Frontal cortex (tissue), 3 donors: ENCODE measurements at regions not wholly inside any gene's neighbourhood (a gene's known extent, or its start where the extent isn't known, plus 50 kb on each side); places are given as distances from the start of the nearest gene placed in this dataset.
"Not testable (repeated sequence)": the region's sequence is repeated elsewhere in the genome, so short reads cannot be mapped to it uniquely, and the experiment has no call there.

Experiments
- DNase-seq, 2 donors: peaks; one replicate each; pipeline ENCODE4 v3.0.0; 2012; ENCODE audit warnings: low spot score in 2 of 2
- FAIRE-seq: peaks from 2 replicates; lab custom pipeline; 2012; peaks lifted over from hg19 to GRCh38; lab: Jason Lieb, UNC
- donor health status: control.
- donor health status: control.
- donor health status: control.

DNA sequence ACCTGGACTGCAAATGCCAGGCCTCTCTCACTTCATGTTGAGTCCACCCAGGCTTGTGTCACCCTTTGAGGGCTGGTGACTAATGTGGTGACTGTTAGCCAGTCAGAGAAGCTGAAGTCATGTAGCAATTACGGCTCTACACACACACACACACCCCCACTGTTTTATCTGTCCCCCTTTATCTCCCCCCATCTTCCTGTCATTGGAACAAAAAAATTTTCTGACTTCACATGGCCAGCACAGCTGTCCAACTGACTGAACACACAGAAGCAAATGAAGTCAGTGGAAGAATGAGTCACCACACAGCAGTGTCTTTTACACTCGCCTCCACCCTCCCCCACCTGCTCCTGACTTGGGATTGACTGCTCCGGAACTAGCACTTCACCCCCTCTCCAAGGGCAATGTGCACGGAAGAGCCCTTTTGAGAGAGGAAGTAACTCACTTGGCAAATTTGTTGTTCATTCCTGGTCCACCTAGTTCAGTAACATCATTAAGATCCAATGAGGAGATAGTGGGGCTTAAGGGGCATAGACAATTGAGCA, 198.0 kb downstream of the RNF144B start:
- DNase-seq = peak in 1 of 2 donors; percentile 10
- no peak for FAIRE-seq

DNA sequence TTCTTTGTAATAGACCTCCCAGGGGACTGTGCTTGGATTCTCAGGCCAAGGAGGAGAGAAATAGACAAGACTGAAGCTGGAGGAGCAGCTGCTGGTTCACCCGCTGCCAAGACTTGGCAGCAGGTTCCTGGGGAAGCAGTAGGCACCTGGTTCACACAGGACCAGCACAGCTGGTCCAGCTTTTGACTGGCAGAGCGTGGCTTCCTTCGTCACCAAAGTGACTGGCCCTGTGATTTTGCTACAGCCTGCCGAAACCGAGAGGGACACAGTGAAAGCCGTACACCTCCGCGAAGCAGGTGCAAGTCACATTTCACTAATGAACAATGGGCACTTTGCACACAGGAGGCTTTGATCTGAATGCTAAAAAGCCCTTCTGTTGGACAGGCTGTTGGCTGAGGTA, 199.0 kb downstream of the RNF144B start:
- FAIRE-seq = no peak
- no peak for DNase-seq

DNA sequence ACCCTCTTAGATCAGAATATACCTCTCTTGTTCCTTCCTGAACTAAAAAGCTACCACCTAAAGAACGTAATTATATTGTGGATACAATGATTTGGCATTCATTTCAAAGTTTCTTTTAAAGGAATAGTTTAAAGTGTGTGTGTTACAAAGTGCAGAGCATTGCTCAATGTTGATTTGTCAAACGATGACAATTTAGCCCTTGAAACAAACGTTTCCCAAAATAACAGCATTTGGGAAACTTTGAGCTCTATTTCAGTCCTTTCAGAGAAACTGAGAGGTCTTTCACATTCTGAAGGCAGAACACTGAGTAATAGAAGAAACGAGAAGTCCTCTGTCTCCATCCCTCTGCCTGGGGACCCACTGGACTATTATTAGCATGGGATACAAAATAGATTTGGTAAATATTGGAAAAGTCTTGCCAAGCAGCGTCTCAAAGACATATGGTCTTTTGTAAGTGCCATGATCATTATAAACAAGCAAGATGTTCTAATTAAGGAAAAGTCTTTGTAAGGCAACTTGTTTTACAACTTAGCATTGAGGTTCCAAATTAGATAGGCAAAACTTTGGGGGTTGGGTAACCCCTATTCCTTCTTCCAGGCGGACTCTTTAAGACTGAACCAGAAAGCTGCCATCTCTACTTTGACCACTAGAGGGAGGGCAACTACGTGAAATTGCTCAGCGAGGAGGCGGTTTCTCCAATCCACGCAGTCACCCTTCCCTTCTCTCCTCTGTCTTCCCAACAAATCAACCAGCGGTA, 208.8 kb downstream of the RNF144B start:
- FAIRE-seq = peak; percentile 85

DNA sequence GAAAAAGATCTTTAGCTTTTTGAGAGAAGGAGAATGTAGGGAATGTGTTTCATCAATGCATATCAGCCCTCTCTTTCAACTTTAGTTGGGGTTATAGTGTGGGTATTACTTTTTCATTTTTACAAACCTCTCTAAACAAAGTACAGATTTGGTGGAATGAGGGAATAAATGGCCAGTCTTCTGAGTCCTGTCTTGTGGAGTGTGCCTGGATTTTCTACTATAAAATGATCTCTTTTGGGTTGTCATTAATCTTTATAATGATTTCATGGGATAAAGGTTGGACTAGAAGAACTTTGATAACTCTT, 209.3 kb downstream of the RNF144B start:
- DNase-seq = no peak
- FAIRE-seq = no peak

More for the DNA sequence above, 208.8 kb downstream of the RNF144B start:
- DNase-seq = peak; percentile 4 to 55

- FAIRE-seq (no peak), DNase-seq (no peak)
Measured at GRCh38 chr6:18598551-18599264, 211.6 kb downstream of the RNF144B start.

DNA sequence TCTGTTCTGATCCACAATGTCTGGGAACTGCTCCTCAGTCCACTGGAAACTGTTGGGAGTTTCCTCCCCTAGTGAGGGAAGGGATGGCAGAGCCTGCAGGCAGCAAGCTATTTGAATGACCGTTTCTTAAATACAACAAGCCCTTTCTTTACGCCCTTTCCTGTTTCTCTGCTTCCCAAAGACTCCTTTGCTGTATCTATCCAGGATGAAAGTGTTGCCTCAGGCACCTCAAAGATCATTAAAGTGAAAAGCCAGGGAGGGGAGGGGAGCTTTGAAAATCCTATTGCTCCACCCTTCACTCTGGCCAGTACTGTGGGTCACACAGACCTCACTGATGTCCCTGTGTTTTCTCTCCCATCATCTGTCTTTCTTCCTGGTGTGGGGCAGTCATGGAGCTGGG, 213.1 kb downstream of the RNF144B start:
- no peak for DNase-seq
- no peak for FAIRE-seq

DNA sequence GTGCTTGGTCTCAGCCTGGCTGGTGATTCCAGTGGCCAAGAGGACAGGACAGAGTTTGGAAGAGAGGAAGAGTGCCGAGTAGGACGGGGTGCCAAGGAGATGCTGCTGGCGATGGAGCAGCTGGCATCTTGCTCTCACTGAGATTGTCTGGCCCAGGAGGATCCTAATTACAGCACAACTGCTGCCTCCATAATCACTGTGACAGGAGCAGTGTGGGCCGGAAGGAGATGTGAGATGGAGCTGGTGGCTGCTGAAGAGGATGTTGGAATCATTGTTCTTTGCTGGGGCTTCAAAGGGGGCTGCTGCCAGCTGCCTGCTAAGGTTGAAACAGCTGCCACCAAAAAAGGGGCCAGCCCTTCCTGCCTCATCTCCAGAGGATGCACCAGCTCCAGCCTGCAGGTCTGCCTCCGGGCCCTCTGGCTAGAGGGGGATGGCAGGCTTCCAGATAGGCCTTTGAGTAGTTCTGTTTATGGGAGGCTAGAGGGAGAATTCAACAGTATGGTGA, 214.4 kb downstream of the RNF144B start:
- no peak for DNase-seq
- FAIRE-seq = no peak

- FAIRE-seq (no peak), DNase-seq (no peak)
Measured at GRCh38 chr6:18602931-18603330, 215.8 kb downstream of the RNF144B start.

- FAIRE-seq (no peak), DNase-seq (no peak)
Measured at GRCh38 chr6:18603361-18603760, 216.2 kb downstream of the RNF144B start.

DNA sequence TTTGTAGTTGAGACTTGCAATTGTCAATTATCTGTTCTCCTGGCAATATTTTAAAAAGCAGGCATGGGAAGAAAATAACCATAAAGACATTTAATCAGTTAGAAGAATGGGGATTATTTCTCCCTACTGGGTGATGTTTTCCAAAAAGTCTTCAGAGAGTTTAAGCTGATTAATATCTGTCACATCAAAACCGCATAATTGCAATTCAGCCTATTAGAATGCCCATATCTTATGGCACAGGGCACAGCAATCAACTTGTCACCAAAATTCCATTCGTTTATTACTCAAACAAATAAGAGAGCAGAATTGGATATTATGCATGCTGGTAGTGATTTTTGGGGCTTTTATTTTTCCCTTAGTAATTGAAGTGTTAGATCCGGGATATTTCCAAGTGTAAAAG, 218.7 kb downstream of the RNF144B start:
- DNase-seq (no peak), FAIRE-seq (no peak)

- no peak for DNase-seq
- no peak for FAIRE-seq
Measured at GRCh38 chr6:18609715-18610114, 222.6 kb downstream of the RNF144B start.

- FAIRE-seq = no peak
- DNase-seq = no peak
Measured at GRCh38 chr6:18613319-18613925, 226.3 kb downstream of the RNF144B start.

DNA sequence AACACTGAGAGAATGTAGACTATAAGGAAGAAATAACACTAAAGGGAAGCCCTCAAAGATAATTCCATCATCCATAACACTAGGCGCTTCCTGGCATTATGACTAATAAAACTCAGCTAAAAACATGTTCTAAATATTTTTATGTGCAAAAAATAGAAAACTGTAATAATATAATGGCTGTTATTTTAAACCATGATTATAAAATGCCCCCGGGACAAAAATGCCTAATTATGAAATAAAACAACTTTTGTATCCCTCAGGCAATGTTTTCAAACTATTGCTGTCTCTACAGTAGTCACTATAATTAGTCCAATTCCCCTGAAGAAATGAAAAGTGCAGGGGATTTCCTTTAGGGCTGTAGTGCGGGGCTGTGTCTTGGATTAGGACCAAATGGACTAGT, 242.4 kb downstream of the RNF144B start:
- FAIRE-seq (no peak), DNase-seq (no peak)

- DNase-seq (no peak), FAIRE-seq (no peak)
Measured at GRCh38 chr6:18632670-18633410, 245.7 kb downstream of the RNF144B start.

DNA sequence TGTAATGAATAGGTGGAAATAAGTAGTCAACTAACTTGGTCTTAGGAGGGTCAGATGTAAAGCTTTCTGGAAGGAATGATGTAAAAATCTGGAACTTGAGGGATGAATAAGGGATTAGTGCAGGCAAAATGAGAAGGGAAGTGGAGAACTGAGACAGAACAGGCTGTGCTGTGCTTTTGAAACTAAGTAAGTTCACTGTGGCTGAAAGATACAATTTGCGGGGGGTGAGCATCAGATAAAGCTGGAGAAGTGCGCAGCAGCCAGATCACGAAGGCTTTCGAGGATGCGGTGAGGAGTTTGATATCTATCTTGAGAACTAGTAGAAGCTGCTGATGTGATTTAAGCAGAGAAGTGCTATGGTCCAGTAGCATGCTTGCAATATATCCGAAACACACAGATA, 247.8 kb downstream of the RNF144B start:
- FAIRE-seq = no peak
- no peak for DNase-seq

DNA sequence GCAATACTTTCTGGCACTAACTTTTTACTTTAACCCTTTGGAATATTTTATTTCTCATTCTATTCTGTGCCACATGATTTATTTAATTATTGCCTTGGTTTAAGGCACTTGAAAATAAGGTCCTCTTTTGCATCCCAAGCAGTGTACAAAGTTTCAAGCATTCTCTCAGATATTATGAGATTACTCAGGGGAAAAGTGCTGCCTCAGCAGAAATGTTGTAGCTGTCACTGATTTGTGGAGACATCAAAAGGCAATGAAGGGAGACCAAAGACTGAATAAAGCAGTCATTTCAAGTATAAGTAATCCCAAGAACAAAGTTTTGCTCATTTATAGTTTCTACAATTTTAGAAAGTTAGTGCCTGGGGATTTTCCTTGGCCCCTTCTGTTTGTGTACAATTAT, 253.0 kb downstream of the RNF144B start:
- FAIRE-seq = no peak

GRCh38 chr6:18640754-18641153, 253.6 kb downstream of the RNF144B start:
- DNase-seq = no peak
- no peak for FAIRE-seq

More for the DNA sequence above, 253.0 kb downstream of the RNF144B start:
- DNase-seq = no peak

DNA sequence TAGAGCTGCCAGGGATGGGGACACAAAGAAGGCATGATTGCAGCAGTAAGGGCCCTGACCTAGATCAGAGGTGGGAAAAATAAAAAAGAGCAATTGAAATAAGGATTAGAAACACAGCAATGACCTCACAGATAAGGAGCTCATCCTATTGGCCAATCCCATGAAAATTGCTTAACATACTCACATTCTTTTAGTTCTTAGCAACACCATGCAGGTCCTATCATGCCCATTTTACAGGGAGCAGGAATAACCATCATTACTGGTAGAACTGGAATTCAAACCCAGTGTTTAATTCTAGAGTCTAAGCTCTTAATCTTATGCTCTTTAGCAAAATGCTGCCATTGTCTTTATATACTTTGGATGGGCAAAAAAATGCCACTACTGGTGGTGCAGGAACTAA, 267.7 kb downstream of the RNF144B start:
- no peak for DNase-seq

GRCh38 chr6:18656506-18656905, 269.4 kb downstream of the RNF144B start:
- no peak for FAIRE-seq

More for the DNA sequence above, 267.7 kb downstream of the RNF144B start:
- no peak for FAIRE-seq

DNA sequence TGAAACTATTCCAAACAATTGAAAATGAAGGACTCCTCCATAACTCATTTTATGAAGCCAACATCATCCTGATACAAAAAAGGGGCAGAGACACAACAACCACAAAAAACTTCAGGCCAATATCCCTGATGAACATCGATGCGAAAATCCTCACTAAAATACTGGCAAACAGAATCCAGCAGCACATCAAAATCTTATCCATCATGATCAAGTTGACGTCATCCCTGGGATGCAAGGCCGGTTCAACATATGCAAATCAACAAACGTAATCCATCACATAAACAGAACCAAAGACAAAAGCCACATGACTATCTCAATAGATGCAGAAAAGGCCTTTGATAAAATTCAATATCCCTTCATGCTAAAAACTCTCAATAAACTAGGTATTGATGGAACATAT, 272.8 kb downstream of the RNF144B start:
- DNase-seq, FAIRE-seq: not testable (repeated sequence)

More at GRCh38 chr6:18656506-18656905, 269.4 kb downstream of the RNF144B start:
- DNase-seq = no peak
